Activated CD8-positive, alpha-beta memory T cell treated with anti-CD3 and anti-CD28 coated beads for 48 hours (primary cell): ENCODE measurements at regions not wholly inside any gene's neighbourhood (a gene's known extent, or its start where the extent isn't known, plus 50 kb on each side); places are given as distances from the start of the nearest gene placed in this dataset.

Experiments
- DNase-seq, 3 experiments: peaks; one replicate each; pipeline ENCODE4 v3.0.0-alpha.2; 2020; ENCODE audit warnings: low read depth in 2 of 3, low spot score in 2 of 3

DNA sequence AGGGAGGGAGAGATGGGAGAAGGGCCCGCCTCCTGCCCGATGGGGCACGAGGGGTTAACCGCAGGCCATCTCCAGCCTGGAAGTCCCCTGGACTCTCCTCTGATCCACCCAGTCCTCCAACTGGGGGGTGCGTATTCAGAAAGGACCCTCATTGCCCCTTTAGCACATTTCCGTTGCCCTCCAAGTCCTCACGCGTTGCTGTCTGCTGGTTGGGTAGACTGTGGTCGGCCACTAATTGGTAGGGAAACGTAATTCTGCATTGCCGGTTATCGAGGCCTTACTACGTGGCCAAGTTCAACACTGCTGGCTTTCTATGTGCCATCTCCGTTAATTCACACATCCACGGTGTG is 103.4 kb downstream of the FOXL1 start:
- no peak for DNase-seq

DNA sequence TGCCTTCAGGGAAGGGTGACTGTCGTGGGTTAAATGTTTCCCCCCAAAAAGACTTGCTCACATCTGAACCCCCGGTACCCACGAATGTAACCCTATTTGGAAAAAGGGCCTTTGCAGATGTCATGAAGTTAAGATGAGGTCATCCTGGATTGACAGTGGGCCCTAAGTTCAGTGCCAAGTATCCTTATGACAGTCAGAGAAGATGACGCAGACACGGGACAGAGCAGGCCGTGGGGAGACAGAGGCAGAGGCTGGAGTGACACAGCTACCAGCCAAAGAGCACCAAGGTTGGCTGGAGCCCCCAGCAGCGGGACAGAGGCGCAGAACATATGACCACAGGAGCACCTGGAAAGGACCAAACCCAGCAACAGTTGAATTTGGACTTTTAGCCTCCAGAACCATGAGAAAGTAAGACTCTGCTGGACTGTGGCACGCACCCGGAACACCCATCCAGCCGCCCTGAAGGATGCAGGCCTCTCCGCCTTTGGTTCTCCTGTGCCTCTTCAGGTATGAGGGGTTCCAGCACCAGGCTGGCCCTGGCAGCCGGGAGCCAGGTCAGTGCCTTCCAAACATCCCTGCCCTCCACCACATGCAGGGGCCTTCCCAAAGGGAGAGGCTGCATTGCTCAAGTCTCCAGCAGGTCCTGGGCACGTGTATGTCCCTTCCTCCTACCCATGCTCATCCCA is 104.0 kb downstream of the FOXL1 start:
- no peak for DNase-seq

DNA sequence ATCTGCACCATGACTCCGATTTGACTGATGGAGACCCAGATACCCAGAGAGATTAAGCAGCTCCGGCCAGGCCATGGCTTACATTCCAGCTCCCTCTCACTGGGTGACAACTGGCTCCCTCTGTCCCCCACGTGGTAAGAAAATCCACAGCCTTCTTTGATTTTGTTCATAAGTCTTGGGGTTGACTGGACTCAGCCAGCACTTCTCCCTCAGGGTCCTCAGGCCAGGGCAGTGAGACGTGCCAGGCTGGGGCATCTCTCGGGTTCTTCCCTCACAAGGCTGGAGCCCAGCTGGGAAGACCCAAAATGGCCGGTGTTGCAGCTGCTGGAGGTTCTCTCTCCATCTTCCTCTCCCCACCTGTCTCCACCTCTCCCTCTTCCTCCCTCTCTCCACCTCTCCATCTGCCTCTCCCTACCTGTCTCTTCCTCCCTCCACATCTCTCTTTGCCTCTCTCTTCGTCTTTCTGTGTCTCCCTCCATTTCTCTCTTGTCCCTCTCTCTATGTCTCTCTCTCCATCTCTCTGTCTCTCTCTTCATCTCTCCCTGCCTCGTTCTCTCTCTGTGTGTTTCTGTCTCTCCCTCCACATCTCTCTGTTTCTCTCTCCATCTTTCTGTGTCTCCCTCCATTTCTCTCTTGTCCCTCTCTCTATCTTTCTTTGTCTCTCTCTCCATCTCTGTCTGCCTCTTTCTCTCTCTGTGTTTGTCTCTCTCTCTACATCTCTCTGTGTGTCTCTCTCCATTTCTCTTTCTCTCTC is 105.3 kb downstream of the FOXL1 start:
- DNase-seq = no peak

DNA sequence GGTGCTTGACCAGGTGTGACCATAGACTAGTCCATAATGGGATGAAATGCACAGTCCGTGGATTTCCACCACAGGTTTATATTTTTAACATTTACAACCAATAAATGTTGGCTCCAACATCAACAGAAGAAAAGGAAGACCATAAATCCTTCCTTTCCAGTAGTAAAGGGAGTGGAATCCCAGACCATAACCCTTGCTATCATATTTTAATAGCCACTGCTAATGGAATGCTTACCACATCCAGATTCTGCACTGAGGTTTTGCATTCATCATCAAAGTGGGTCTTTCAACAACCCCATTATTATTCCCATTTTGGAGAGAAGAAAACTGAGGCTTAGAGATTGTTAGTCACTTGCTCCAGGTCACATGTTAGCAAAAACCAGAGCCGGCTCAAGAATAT is 106.7 kb downstream of the FOXL1 start:
- no peak for DNase-seq

DNA sequence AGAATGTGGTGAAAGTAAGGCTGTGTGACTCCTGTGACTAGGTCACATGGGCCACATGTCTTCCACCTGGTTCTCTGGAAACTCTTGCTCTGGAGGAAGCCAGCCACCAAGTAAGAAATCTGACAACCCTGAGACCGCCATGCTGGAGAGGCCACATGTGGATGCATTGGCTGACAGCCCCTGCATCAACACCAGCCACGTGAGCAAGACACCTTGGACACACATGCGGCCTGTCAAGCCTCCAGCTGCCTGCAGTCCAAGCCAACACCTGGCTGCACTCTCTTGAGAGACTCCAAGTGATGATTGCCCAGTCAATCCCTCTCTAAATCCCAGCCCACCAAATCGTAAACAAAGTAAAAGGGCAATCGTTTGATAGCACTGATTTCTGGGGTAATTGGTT is 112.6 kb downstream of the FOXL1 start:
- DNase-seq = no peak

DNA sequence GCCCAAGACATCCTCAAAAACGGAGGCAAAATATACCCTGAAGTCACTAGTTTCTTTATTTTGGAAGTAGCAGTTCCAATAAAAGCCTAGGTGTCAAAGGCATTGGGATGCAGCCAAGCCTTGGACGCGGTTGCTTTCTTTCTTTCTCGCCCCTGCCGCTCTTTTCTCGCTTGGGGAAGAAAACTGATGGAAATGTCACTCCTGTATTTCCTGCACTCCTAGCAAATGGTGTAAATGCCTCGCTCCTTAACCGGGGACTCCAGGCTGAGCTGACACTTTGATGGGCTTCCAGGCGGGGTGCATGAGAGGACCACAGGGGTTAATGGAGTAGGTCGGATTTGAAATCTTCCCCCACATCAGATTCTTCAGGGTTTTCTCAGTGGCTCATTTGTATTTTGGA is 114.1 kb downstream of the FOXL1 start:
- no peak for DNase-seq

DNA sequence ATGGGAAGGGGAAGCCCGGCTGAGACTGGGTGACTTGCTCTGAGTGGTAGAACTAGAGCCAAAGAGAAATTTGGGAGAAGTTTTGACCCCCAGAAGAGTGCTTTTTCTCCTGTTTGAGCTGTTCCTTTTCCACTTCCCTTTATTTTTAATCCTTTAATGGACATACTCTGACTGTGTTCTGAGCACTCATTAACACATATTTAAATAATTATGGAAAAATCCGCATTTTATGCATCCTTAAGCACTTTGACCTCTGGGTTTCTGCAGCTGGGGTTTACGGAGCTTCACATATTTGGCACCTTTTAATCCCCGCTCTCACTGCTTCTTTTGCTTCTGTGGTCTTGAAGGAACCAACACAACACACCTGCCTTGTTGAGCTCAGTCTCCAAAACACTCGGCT is 114.7 kb downstream of the FOXL1 start:
- no peak for DNase-seq

DNA sequence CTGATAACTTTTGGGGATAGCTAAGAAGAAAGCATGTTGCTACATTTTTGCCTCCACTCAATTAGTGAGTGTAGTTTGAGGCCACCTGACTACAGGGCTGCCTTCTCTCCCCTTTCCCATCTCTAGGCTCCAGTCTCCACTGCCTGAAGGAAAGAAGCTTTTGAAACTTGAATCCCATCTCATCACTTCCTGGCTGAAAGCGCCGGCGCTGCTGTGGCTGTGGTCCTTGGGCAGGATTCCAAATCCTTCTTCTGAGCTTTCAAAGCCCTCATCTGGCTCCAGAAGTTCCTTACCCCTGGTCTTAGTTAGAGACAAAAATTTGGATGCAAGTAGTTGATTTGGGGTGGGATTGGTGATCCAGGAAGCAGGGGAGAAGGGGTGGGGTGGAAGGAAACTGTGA is 119.4 kb downstream of the FOXL1 start:
- DNase-seq = no peak

DNA sequence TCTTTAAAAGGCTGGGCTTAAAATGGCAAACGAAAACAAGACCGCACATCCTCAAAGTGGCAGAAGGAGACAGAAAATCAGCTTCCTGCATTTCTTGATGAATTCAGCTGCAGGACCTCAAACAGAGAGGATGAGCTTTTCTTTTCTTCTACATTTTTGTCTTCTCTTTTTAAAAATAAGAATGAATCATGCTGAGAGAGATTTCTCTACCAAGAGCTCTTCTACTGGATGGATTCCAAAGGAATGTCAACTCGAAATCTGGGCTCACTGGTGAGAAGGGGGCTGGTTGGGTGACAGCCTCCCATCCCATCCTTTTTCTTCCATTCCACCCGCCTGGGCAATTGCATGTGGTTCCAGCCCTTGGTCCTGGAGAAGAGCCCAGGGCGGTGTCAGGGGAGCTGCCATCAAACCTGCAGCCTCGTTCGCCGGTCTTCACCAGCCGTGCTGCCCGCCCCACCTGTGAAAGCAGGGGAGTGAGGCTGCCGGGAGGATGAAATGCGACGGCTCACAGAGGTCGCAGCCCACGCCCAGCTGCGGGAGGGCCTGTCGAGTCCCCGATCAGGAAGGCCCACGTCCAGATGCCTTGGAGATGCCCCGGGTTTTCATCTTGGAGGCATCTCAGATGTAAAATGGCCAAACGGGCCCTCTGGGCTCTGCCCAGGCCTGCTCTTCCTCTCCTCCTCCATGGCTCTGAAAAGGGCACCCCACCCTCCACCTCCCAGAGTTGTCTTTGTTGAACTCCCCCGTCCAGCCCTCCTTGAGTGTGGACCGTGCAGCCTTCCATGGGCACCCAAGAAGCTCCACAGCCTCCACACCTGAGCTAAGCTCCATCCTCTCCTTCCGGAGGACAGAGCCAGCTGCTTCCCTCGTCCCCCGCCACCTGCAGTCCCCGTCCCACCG is 121.9 kb downstream of the FOXL1 start:
- no peak for DNase-seq

DNA sequence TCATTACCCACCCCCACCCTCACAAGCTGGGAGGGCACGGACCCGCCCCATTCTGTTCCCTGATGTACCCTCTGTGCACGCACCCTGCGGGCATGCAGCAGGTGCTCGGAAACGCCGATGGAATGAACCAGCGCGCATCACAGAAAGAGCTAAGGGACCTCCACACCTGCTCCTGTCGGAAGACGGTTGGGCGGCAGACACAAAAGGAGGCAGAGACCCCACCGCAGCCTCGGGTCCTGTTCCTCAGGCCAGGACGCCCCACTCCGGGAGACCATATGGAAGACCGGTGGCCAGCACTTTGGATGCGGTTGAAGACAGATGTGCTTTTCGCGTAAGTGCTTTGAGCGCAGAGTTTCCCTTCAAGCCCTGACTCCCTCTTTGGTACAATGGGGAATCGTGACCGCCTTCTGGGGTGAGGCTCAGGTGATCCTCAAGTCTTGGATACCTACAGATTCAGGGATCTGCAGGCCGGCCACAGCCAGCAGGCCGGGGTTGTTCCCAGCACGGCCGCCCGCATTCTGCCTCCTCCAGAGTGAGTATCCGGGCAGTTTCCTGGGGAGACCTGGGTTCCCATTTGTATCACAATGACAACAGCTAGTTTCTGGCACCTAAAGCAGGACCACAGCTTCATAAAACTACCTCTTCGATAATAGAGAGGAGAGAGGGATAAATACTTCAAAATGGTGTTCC is 123.1 kb downstream of the FOXL1 start:
- DNase-seq = no peak

DNA sequence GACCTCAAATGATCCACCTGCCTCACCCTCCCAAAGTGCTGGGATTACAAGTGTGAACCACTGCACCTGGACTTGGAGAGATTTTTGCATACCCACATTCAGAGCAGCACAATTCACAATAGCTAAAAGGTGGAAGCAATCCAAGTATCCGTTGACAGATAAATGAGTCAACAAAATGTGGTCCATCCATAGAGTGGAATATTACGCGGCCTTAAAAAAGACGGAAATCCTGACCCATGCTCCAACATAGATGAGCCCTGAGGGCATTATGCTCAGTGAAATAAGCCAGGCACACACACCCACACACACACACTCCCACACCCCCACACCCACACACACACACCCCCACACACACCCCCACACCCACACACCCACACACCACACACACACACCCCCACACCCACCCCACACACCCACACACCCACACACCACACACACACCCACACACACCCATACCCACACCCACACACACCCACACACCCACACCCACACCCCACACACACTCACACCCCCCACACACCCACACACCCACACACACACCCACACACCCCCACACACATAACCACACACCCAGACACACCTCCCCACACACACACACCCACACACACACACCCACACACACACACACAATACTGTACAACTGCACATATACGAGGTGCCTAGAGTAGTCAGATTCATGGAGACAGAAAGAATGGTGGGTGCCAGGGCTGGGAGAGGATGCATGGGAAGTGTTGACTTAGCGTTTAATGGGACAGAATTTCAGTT is 124.7 kb downstream of the FOXL1 start:
- no peak for DNase-seq

DNA sequence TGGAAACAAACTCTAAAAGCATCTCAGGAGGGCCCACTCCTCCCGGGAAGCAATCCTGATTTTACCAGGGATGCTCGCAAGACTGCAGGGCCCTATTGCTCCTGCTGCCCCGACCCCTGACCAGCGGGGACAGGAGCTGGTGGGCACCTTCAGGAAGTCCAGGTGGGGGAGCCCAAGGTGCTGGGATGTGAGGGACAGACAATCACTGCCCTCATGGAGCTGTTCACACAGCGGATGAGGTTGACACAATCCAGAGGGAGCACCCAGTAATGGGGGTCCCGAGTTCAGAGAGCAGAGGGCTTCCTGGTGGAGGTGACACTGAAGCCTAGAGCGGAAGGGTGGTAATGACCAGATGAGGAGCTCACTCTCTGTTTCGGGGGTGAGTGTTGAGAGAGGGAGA is 126.2 kb downstream of the FOXL1 start:
- DNase-seq = no peak

DNA sequence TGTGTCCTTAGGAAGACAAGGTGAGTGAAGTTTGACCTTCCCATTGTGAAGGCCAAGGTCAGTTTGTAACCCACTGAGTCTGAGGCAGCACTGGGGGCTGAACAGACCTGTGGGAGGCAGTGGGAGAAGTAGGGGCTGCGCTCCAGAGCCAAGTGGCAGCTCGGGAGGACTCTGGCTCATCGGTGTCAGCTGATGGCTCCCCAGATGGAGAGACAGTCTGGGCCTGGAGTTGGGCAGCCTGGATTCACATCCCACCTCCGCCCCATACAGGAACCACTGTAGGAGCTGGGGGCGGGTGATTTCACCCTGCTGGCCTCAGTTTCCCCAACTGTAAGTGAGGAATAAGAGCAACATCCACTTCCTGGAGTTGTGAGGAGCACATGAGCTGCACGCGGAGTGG is 128.4 kb downstream of the FOXL1 start:
- no peak for DNase-seq

DNA sequence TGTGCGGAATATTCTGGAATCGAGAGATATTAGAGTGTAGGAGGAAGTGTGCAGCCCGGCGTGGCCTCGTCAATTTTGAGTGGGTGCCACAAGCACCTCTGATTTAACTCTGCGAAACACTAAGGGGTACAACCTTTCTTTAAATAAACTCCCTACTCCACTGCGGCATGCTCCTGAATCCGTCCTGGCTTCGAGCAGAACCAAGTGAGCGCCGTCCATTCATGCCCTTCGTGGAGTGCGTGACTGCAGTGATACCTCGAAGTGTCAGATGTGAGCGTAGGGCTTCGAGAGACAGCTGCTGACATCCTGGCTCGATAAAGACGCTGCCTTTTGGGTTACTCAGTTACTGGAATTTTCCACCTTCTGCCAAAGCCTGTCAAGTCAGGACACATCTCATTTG is 128.8 kb downstream of the FOXL1 start:
- DNase-seq = no peak

DNA sequence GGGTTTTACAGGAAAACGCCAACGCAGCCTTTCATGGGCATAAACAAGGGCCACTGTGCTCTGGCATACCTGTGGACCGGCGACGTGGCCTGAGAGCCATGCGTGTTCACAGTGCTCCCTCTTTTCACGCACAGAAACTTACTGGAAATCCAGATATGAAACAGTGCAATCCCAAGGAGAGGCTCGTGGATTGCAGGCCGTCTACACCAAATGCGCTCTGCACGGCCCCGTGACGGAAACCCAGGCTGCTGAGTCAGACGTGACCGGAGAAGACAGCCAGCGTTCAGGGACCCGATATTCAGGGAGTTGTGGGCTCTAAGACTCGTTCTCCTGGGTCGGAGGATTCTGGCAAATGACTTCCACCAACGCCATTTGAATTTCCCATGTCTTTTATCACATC is 129.2 kb downstream of the FOXL1 start:
- DNase-seq = no peak

DNA sequence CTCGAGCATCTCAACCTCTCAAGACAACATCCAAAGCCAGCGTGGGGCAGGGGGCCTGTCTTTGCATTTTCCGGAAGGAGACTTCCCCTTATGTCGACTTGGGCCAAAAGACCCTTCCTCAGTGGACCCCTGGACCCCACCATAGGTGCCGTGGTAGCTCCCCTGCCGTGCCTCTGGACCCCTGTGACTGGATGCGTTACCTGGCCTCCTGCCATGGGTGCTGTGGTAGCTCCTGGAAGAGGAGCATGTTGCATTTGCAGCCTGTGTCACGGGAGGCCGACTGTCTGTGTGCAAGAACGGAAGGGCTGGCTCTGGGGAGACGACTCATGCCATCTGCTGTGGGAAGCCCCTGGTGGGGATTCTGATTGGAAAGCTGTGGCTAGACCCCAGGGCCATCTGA is 130.1 kb downstream of the FOXL1 start:
- no peak for DNase-seq

DNA sequence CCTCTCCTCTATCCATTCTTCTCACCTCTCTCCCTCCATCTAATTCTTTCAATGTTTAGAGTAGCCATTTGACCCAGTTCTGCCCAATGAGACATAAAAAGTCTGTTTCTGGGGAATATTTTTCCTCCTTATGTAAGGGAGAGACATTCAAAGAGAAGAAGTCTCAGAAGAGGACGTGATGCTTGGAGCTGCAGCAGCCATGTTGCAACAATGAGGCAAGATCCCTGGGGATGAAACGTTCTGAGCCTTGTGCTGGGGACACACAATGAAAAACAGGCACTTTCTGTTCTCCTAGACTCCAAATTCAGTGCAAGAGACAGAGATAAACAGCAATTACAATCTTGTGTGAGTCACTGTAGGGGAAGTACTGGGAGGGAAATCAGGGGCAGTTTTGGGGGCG is 130.8 kb downstream of the FOXL1 start:
- no peak for DNase-seq

DNA sequence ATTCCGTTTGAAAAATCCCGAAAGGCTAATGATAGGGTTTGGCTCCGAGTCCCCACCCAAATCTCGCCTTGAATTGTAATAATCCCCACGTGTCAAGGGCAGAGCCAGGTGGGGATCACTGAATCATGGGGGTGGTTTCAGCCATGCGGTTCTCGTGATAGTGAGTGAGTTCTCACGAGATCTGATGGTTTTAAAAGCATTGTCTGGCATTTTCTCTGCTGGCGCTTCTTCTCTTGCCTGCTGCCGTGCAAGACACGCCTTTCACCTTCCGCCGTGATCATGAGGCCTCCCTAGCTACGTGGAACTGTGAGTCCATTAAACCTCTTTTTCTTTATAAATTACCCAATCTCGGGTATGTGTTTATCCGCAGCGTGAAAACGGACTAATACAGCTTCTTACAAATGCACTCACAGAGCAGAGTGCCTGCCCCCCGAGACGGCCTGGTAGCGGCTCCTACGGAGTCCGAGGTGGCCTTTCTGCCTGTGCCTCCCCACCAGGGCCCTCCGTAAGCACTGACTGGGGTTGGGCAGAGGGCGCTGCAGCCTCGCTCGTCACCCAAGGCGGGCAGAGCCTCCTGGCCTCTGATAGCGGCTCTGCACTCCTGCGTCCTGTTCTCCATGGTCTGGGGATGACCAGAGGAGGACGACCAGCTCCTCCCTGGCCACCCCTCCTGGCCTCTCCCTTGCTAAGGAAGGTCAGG is 131.7 kb downstream of the FOXL1 start:
- DNase-seq = no peak

DNA sequence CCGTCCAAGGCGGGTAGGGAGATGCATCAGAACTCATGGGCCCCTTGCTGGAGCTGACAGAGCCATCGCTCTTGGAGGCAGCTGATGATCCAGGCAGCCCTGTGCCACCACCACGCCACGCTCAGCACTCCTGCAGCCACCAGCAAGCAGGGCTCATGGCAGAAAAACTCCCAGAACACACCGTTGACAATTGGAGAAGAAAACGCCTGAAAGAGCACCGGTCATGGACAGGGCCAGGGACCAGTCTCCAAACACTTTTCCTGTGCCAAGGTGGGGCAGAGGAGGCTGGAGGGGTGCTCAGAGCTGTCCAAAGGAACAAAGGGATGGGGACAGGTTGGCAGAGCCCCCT is 132.2 kb downstream of the FOXL1 start:
- no peak for DNase-seq
